ENCODE measurements at regions not wholly inside any gene's neighbourhood (a gene's known extent, or its start where the extent isn't known, plus 50 kb on each side); places are given as distances from the start of the nearest gene placed in this dataset.

DNA sequence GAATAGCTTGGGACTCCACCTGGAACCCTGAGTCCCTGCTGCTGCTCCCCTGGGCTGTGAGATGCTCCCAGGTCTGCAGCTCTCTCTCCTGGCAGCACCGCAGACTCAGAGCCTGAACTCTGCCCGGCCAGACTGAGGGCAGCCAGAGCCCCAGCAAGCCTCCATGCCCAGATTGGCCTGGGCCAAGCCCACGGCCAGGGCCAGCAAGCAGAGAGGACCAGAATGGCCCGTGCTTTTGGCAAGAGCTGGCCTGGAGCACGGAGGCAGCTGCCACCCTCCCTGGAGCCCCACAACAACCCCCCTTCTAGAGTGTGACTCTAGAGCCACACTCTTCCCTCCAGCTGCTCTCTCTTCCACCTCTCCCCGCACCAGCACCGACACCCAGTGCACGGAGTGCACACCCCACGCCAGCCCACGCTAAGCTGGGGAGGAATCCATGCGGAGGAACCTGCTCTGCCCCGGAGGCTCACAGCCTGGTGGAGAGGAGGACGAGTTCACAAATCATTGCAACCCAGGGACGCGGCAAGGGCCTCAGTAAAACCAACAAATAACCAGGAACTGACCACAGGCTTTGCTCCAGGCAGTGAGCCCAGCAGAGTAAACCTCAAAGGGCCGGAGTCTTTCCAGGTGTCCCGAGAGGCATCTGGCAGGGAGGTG lies 110.3 kb downstream of the HMX1 start:
- DNase-seq (ENCODE audit: low read depth in 1 of 2, low spot score in 2 of 2): no peak
- H4K91ac ChIP-seq (replicated peaks; ENCODE audit: insufficient read length, low read length): no peak overlapping the region
- H2BK12ac ChIP-seq (ENCODE audit: low read depth, low read length): no peak overlapping the region
- no peaks in the 10 kb centered on the region for H3K9me3 ChIP-seq (ENCODE audit: insufficient read depth in 2 of 2, low read depth in 1 of 2, low read length in 1 of 2)
- H3K4me3 ChIP-seq (ENCODE audit: extremely low read depth in 1 of 4, insufficient read depth in 2 of 4, low read depth in 3 of 4, low read length in 4 of 4): no peak overlapping the region
- no peaks in the 10 kb centered on the region for H3K27me3 ChIP-seq (replicated peaks in 1 of 4; ENCODE audit: control insufficient read depth in 3 of 4, extremely low read depth in 1 of 4, insufficient read depth in 3 of 4, low read length in 3 of 4)
- H3K4me1 ChIP-seq (replicated peaks in 1 of 4; ENCODE audit: control insufficient read depth in 3 of 4, insufficient read depth in 4 of 4, low read length in 3 of 4): no peaks in the 10 kb centered on the region; a peak in 1 of 7 replicates
- H4K8ac ChIP-seq (ENCODE audit: extremely low read depth, insufficient read depth, low read length): peak overlapping the region; percentile 57; the same call in 1 of the 2 replicates
- no peak overlapping the region for H2AFZ ChIP-seq (ENCODE audit: low read length)
- H3K23ac ChIP-seq (ENCODE audit: insufficient read length): no peak overlapping the region
- H4K20me1 ChIP-seq (replicated peaks in 1 of 2; ENCODE audit: control insufficient read depth in 1 of 2, insufficient read depth in 2 of 2, low read length in 2 of 2): no peaks in the 10 kb centered on the region
- H2AK5ac ChIP-seq (ENCODE audit: low read depth, low read length): no peak overlapping the region
- no peak overlapping the region for H2BK5ac ChIP-seq (ENCODE audit: low read depth, low read length)
- no peak overlapping the region; a peak in 1 of 7 replicates for H3K9ac ChIP-seq (replicated peaks in 1 of 4; ENCODE audit: extremely low read depth in 1 of 4, low read depth in 3 of 4, low read length in 3 of 4)
- no peak overlapping the region for H3K4ac ChIP-seq (replicated peaks; ENCODE audit: insufficient read length, low read depth, low read length)
- CTCF ChIA-PET (ENCODE audit: partially characterized antibody): interaction anchor here (0.8 to 1.7 kb wide), 5 partner anchors 10 to 155 kb away, joined by 3 to 6 read pairs (median 4); no protein-coding TSS in a partner anchor
- H4K5ac ChIP-seq (ENCODE audit: insufficient read length, low read depth, low read length): no peak overlapping the region
- H3K4me2 ChIP-seq (ENCODE audit: insufficient read depth in 1 of 2, low read depth in 2 of 2, low read length in 2 of 2): no peak overlapping the region
- no peak overlapping the region for H3K18ac ChIP-seq (ENCODE audit: extremely low read depth, low read length)
- POLR2A ChIA-PET (ENCODE audit: partially characterized antibody): no interaction called here
- no peaks in the 10 kb centered on the region for H3K79me1 ChIP-seq (ENCODE audit: low read depth, low read length)
- H2BK15ac ChIP-seq (ENCODE audit: low read length): no peak overlapping the region
- H2BK120ac ChIP-seq (replicated peaks; ENCODE audit: low read depth, low read length): no peak overlapping the region
- H3K23me2 ChIP-seq (ENCODE audit: low read depth, low read length): no peaks in the 10 kb centered on the region
- no peak overlapping the region for H3K14ac ChIP-seq (ENCODE audit: insufficient read length)
- H3K27ac ChIP-seq (ENCODE audit: low read depth, low read length): no peak overlapping the region
- FAIRE-seq: no peak
- no peaks in the 10 kb centered on the region; a peak in 1 of 8 replicates for H3K36me3 ChIP-seq (ENCODE audit: control insufficient read depth in 2 of 4, insufficient read depth in 4 of 4, low read length in 3 of 4)
- no peak overlapping the region for H2BK20ac ChIP-seq (ENCODE audit: low read length)
- WGBS, 2 experiments (ENCODE audit: extremely low coverage in 1 of 2, insufficient coverage in 1 of 2, insufficient read length in 1 of 2, insufficient replicate concordance in 2 of 2, low coverage in 1 of 2, low lambda C conversion rate in 2 of 2, missing lambda C conversion rate in 1 of 2): 87% methylated on average over 15 of the region's 17 CpGs; no CpG with 5 or more reads in 1 of the 2 experiments
- H3K79me2 ChIP-seq (ENCODE audit: control insufficient read depth in 1 of 2, insufficient read depth in 2 of 2, low read length in 2 of 2): no peaks in the 10 kb centered on the region
- H3K56ac ChIP-seq (replicated peaks; ENCODE audit: insufficient read length, low read depth, low read length): no peak overlapping the region
- TF ChIP-seq, protein P1, sequence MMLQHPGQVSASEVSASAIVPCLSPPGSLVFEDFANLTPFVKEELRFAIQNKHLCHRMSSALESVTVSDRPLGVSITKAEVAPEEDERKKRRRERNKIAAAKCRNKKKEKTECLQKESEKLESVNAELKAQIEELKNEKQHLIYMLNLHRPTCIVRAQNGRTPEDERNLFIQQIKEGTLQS (IDR thresholded peaks at IDR 0.05; ENCODE audit: insufficient read depth, low read depth, low read length): no peak
- TF ChIP-seq TEAD4 (IDR thresholded peaks at IDR 0.05; ENCODE audit: low read depth, low read length): no peak
- TF ChIP-seq, protein P2, sequence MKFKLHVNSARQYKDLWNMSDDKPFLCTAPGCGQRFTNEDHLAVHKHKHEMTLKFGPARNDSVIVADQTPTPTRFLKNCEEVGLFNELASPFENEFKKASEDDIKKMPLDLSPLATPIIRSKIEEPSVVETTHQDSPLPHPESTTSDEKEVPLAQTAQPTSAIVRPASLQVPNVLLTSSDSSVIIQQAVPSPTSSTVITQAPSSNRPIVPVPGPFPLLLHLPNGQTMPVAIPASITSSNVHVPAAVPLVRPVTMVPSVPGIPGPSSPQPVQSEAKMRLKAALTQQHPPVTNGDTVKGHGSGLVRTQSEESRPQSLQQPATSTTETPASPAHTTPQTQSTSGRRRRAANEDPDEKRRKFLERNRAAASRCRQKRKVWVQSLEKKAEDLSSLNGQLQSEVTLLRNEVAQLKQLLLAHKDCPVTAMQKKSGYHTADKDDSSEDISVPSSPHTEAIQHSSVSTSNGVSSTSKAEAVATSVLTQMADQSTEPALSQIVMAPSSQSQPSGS (IDR thresholded peaks at IDR 0.05; ENCODE audit: low read length): no peak
- TF ChIP-seq GTF2F1 (IDR thresholded peaks at IDR 0.05; ENCODE audit: borderline replicate concordance, low read depth, low read length): no peak
- no peak for TF ChIP-seq CEBPB (IDR thresholded peaks at IDR 0.05; ENCODE audit: low read depth, low read length)
- no peak for TF ChIP-seq CREB1 (IDR thresholded peaks at IDR 0.05)
- no peak for TF ChIP-seq SAP30 (IDR thresholded peaks at IDR 0.05; ENCODE audit: insufficient read depth, insufficient replicate concordance, low read length)
- no peak for TF ChIP-seq SIN3A (conservative IDR thresholded peaks at IDR 0.05 in 1 of 2, IDR thresholded peaks at IDR 0.05 in 1 of 2; ENCODE audit: low read depth in 1 of 2, low read length in 2 of 2)
- TF ChIP-seq ASH2L (IDR thresholded peaks at IDR 0.05; ENCODE audit: low read length): no peak
- no peak for TF ChIP-seq HDAC2 (IDR thresholded peaks at IDR 0.05; ENCODE audit: borderline replicate concordance in 1 of 2, low read depth in 2 of 2, low read length in 2 of 2)
- no peak for TF ChIP-seq BACH1 (IDR thresholded peaks at IDR 0.05; ENCODE audit: low read length)

All from H1 (cell line).